Aorta (tissue), 5 donors: ENCODE measurements at regions not wholly inside any gene's neighbourhood (a gene's known extent, or its start where the extent isn't known, plus 50 kb on each side); places are given as distances from the start of the nearest gene placed in this dataset.

Experiments
- ATAC-seq: fragments of 200-7000 bp; cut with Tn5 transposase; one replicate; pipeline ENCODE4 v1.9.1; 2022; ENCODE audit warnings: moderate library complexity; ENCODE audit not compliant: low FRiP score
- DNase-seq, 2 donors: peaks; one replicate each; pipeline ENCODE4 v3.0.0-alpha.2; 2020
- H3K27ac ChIP-seq, 2 donors: one replicate each; pipeline ENCODE4 v1.5.1; 2013; ENCODE audit warnings: low read length in 2 of 2, mild to moderate bottlenecking in 2 of 2, moderate library complexity in 2 of 2, control low read depth in 1 of 2, inconsistent platforms in 1 of 2, low read depth in 1 of 2
- H3K27me3 ChIP-seq, 2 donors: one replicate each; pipeline ENCODE4 v1.6.1; 2013; ENCODE audit warnings: control low read depth in 1 of 2, low read length in 1 of 2, mild to moderate bottlenecking in 1 of 2, moderate library complexity in 1 of 2; ENCODE audit not compliant: insufficient read depth in 2 of 2, control insufficient read depth in 1 of 2
- H3K36me3 ChIP-seq, 2 donors: one replicate each; pipeline ENCODE4 v1.6.1; 2013; ENCODE audit warnings: control low read depth in 1 of 2, low read length in 1 of 2, mild to moderate bottlenecking in 1 of 2; ENCODE audit not compliant: insufficient read depth in 2 of 2, control insufficient read depth in 1 of 2
- H3K4me1 ChIP-seq, 2 donors: one replicate each; pipeline ENCODE4 v1.6.1; 2013; ENCODE audit warnings: low read length in 2 of 2, control low read depth in 1 of 2, mild to moderate bottlenecking in 1 of 2, moderate library complexity in 1 of 2; ENCODE audit not compliant: insufficient read depth in 2 of 2, control insufficient read depth in 1 of 2
- H3K4me3 ChIP-seq, 2 donors: one replicate each; pipeline ENCODE4 v1.5.1; 2013; ENCODE audit warnings: low read length in 2 of 2, control low read depth in 1 of 2, mild to moderate bottlenecking in 1 of 2
- H3K9me3 ChIP-seq: one replicate; pipeline ENCODE4 v1.6.1; 2013; ENCODE audit warnings: mild to moderate bottlenecking, low read length; ENCODE audit not compliant: control insufficient read depth
- WGBS, 2 donors: extraction: QIAGEN DNeasy Blood & Tissue Kit; methylation state at CpG; one replicate each; pipeline ENCODE4 v1.1.7; 2013; 5-methylcytosine and 5-hydroxymethylcytosine counted together
- intact Hi-C, 2 donors: fragments of 100-400 bp; cut with DNase I; formaldehyde crosslinking; loops; one replicate each; pipeline versions ENCODE4 v1.14.2 to v1.15.0; 2022
- donor health status: healthy with polysubstance abuse.
- donor health status: Bipolar disorder and iron deficiency.
- donor health status: DM: no; HTN: no; CAD: no.
- donor health status: DM: no; HTN: no; CAD: no.
- donor health status: DM: yes; HTN: yes; CAD: no.

DNA sequence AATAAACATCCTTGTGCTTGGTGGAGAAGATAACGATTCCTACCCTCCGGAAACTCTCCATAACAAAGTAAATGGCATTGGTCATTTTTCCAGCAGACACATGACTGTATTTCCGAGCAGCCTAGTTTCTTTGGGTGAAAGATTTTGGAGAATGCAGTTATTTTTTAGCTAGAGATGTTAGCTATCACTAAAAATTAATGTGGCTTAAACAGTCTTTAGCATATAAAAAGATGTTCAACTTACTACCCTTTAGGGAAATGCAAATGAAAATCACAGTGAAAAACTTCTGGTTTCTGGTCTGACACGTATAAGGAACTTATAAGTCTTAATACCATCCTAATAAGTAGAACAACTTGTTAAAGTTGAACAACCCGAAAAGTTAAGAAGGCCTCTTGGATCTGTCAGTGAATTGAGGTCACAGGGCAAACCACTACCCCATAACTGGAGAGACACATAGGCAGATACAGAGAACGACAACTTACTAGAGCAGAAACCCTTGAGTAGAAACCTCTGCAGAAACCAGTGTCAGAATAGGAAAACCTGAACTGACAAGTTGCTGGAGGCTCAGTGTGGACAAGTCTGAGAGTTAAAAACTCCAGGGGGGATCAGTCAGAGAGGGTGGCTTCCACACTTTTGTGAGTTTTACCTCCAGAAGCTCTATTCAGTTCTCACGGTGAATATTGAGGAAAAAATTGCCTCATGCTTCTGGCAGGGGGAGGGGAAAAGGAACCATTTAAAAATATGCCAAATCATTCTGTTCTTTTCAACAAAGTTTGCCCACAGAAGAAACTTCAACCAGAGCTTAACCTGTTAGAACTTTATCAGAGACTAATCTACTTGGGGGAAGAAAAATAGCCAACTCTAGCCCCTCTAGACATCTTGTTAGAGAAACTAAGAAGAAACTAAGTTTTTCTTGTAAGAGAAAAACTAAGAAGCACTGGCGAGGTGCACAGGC, 325.2 kb upstream of the RPS23 start:
- no peak for ATAC-seq
- no peak for DNase-seq
- Histone ChIP-seq H3K9me3 (no peaks in the 10 kb centered on the region), H3K36me3 (no peaks in the 10 kb centered on the region), H3K27ac (no peak overlapping the region), H3K4me1 (peaks cover 0 to 3% of the 10 kb centered on the region in 2 donors), H3K27me3 (no peaks in the 10 kb centered on the region), H3K4me3 (no peak overlapping the region)
- intact Hi-C loops: no loop called here
- 65 to 68% methylated on average over 8 of the region's 8 CpGs for WGBS, 2 donors

DNA sequence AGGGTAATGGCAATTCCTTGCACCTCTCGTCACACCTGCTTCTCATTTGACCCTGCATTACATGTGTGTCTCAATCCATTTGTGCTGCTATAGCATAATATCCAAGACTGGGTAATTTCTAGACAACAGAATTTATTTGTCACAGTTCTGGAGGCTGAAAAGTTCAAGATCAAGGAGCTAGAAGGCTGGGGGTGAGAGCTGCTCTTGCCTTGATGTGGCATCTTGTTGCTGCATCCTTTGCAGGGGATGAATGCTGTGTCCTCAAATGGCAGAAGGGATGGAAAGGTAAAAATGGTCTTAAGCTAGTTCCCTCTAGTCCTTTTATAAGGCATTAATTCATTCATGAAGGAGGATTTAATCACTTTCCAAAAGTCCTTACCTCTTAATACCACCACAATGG, 323.7 kb upstream of the RPS23 start:
- DNase-seq (no peak), ATAC-seq (no peak)
- H3K27ac ChIP-seq: no peak overlapping the region
- no peaks in the 10 kb centered on the region for H3K27me3 ChIP-seq
- no peak overlapping the region for H3K4me3 ChIP-seq
- intact Hi-C loops: no loop called here
- no peaks in the 10 kb centered on the region for H3K36me3 ChIP-seq
- H3K4me1 ChIP-seq: peaks cover 0 to 6% of the 10 kb centered on the region in 2 donors
- H3K9me3 ChIP-seq: no peaks in the 10 kb centered on the region
- WGBS, 2 donors: 96 to 100% methylated on average over 1 of the region's 1 CpG

DNA sequence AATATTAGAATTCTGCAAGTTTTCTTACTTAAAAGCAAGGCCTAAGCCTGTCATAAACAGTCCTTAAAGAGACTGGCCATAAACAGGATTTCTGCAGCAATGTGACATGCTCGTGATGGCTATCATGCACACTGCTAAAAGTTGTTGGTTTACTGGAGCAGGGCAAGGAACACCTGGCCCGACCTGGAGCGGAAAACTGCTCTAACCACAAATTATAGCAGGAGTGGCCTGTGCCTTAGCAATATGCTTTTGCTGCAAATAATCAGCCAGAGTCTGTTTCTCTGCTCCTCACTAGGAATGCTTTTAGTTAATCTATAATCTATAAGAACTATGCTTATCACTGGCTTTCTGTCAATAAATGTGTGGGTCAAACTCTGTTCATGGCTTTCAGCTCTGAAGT, 322.9 kb upstream of the RPS23 start:
- no peak for DNase-seq
- Histone ChIP-seq H3K4me3 (no peak overlapping the region), H3K4me1 (peaks cover 1 to 8% of the 10 kb centered on the region in 2 donors), H3K27ac (no peak overlapping the region), H3K9me3 (no peaks in the 10 kb centered on the region), H3K36me3 (no peaks in the 10 kb centered on the region), H3K27me3 (no peaks in the 10 kb centered on the region)
- 94 to 96% methylated on average over 3 of the region's 3 CpGs for WGBS, 2 donors
- intact Hi-C loops: no loop called here
- ATAC-seq: no peak

DNA sequence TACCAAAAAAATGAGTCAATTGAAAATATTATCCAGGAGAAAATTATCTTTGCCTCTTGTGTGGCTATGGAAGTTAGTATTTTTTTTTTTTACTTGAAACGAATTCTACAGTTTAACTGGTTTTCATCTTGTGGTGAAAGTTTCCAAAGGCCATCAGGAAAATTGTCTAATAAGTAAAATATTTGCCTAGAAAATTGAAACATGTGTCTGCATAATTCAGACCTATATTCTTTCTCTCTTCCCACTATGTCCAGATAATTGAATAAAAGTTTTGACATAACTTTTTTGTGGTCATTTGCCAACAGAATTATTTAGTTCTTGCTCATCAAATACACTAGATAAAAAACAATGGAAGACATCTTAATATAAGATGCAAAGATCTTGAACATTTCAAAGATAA, 321.5 kb upstream of the RPS23 start:
- Histone ChIP-seq H3K27ac (no peak overlapping the region), H3K4me3 (no peak overlapping the region), H3K27me3 (no peaks in the 10 kb centered on the region), H3K9me3 (no peaks in the 10 kb centered on the region), H3K4me1 (peaks cover 4 to 8% of the 10 kb centered on the region in 2 donors), H3K36me3 (no peaks in the 10 kb centered on the region)
- WGBS, 2 donors: 26 to 29% methylated on average over 1 of the region's 1 CpG
- intact Hi-C loops: no loop called here
- no peak for ATAC-seq
- no peak for DNase-seq

DNA sequence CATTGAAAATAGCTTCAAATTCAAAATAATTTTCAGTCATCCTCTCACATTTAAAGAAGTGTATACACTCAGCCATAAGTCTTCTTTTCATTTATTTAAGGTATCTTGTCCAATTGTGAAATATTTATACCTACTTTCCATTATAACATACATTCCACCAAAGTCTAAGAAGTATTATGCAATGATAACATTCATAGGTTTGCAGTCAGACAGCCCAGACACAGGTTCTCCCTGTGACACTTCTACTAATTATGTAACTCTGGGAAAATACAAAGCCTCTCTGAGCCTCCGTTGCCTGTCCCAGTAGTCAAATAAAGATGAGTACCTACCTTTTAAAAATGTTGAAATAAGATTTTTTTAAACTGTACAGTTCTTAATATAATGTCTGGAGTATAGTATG, 320.9 kb upstream of the RPS23 start:
- no peaks in the 10 kb centered on the region for H3K36me3 ChIP-seq
- DNase-seq: no peak
- ATAC-seq: no peak
- intact Hi-C loops: no loop called here
- H3K4me3 ChIP-seq: no peak overlapping the region
- no peak overlapping the region for H3K27ac ChIP-seq
- H3K27me3 ChIP-seq: no peaks in the 10 kb centered on the region
- no peaks in the 10 kb centered on the region for H3K9me3 ChIP-seq
- 80 to 82% methylated on average over 1 of the region's 1 CpG for whole genome bisulfite sequencing, 2 donors
- H3K4me1 ChIP-seq: peaks cover 4 to 8% of the 10 kb centered on the region in 2 donors

DNA sequence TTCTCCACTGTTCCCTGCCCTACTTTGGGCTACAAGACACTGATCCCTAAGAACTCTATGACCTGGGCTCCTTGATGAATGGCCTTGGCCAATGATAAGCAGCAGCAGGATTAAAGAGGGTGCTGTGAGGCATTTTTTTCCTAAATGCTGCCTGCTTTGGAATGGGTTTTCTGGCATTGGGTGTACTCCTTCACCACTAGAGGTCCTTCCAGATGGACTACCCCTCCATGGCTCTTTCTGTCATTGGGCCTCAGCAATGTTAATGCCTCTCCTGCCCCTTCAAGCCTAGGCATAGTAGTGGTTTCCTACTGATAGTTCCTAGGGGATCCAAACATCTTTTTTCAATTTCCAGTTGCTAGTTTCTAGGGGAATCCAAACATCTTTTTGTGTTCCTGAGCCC, 319.3 kb upstream of the RPS23 start:
- Histone ChIP-seq H3K4me1 (peaks cover 4 to 6% of the 10 kb centered on the region in 2 donors), H3K27me3 (no peaks in the 10 kb centered on the region), H3K27ac (peak overlapping the region in 1 of 2 donors; percentile 69), H3K36me3 (no peaks in the 10 kb centered on the region), H3K9me3 (no peaks in the 10 kb centered on the region), H3K4me3 (no peak overlapping the region)
- intact Hi-C loops: no loop called here
- ATAC-seq (no peak), DNase-seq (no peak)

DNA sequence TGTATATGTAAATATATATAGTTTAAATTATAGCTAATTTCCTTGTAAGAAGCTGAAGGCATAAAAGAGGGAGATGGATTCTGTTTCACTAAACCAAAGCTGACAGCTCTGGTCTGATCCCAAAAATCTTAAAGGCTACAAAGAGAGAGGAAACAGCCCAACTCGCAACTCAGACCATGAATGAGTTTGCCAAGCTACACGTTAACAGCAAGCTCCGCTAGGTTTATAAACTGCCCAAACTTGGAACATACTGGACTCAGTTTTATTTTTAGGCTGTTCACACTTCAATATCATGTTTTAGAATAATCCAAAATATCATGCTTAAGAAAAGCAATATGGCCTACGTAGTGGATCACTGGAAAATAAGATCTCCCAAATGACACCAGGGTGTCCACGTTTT, 318.3 kb upstream of the RPS23 start:
- Histone ChIP-seq H3K27me3 (no peaks in the 10 kb centered on the region), H3K4me1 (peaks cover 4 to 6% of the 10 kb centered on the region in 2 donors), H3K9me3 (no peaks in the 10 kb centered on the region), H3K36me3 (no peaks in the 10 kb centered on the region), H3K27ac (peak overlapping the region in 1 of 2 donors; percentile 67), H3K4me3 (no peak overlapping the region)
- intact Hi-C loops: no loop called here
- WGBS, 2 donors: 5 to 17% methylated on average over 5 of the region's 5 CpGs
- DNase-seq: no peak
- peak; percentile 36 for ATAC-seq

DNA sequence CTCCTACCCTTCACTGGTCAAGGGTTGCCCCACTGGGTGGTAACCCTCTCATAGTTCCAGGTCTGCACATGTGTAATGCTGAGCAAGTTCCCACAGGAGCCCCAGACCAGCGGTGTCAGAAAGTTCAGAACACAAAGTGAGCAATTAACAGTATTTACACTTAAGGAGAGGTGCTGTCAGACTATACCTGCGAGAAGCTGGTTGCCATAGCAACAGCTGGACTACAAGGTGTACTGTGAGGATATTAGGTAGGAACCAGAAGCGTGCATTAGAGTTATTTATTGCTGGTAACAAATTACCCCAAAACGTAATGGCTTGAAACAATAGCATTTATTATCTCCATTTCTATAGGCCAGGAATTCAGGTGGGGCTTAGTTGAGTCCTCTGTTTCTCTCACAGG, 317.0 kb upstream of the RPS23 start:
- 93 to 96% methylated on average over 4 of the region's 4 CpGs for WGBS, 2 donors
- H3K27ac ChIP-seq: peak overlapping the region in 1 of 2 donors; percentile 1
- no peak for DNase-seq
- no peaks in the 10 kb centered on the region for H3K9me3 ChIP-seq
- H3K36me3 ChIP-seq: no peaks in the 10 kb centered on the region
- no peak for ATAC-seq
- H3K4me1 ChIP-seq: peaks cover 4 to 6% of the 10 kb centered on the region in 2 donors
- intact Hi-C loops: no loop called here
- no peak overlapping the region for H3K4me3 ChIP-seq
- H3K27me3 ChIP-seq: no peaks in the 10 kb centered on the region

DNA sequence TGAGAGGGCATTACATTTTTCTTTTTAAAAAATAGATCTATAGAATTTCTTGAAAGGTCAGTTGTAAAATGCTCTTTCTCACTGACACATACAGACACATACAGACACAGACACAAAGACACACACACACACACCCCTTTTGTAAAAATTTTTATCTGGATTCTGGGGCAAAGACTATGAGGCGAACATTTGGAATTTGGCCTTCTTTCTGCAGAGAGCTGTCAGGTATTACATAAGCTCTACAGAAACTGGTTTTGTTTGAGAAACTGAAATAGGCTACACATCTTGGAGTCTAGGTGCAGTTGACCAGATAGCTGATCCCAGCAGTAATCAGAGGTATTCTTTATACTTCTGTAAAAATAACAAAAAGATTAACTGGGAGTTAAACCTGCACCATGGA, 315.9 kb upstream of the RPS23 start:
- Histone ChIP-seq H3K27me3 (no peaks in the 10 kb centered on the region), H3K4me3 (no peak overlapping the region), H3K27ac (no peak overlapping the region), H3K36me3 (no peaks in the 10 kb centered on the region), H3K4me1 (peaks cover 4 to 6% of the 10 kb centered on the region in 2 donors), H3K9me3 (no peaks in the 10 kb centered on the region)
- ATAC-seq (no peak), DNase-seq (no peak)
- intact Hi-C loops: loop anchor here in 1 of 2 donors (5.0 kb wide), 1 partner anchor 47 kb away; no protein-coding TSS in a partner anchor
- 12 to 14% methylated on average over 1 of the region's 1 CpG for WGBS, 2 donors
